GM23338 (cell line): ENCODE measurements at regions not wholly inside any gene's neighbourhood (a gene's known extent, or its start where the extent isn't known, plus 50 kb on each side); places are given as distances from the start of the nearest gene placed in this dataset.
"Not testable (repeated sequence)": the region's sequence is repeated elsewhere in the genome, so short reads cannot be mapped to it uniquely, and the experiment has no call there.

Experiments
- CTCF ChIP-seq, 2 experiments: fragments of 200-600 bp in 1 of 2; sonication (generic) in 1 of 2; conservative IDR thresholded peaks; 2 replicates each; pipeline versions ENCODE4 v1.5.1 to v1.6.1; 2016 to 2017; ENCODE audit warnings: antibody characterized with exemption in 2 of 2, low read depth in 2 of 2, mild to moderate bottlenecking in 2 of 2, moderate library complexity in 1 of 2
- EZH2phosphoT487 ChIP-seq: fragments of 200-600 bp; sonication (generic); IDR thresholded peaks from one replicate; pipeline ENCODE4 v1.8.1; 2018; ENCODE audit warnings: antibody characterized with exemption; ENCODE audit not compliant: unreplicated experiment
- ZNF331 ChIP-seq: fragments of 250-450 bp; sonication (Bioruptor Pico); IDR thresholded peaks from 2 replicates; pipeline ENCODE4 v1.5.0; 2020; ENCODE audit warnings: low read depth, mild to moderate bottlenecking, moderate library complexity

GRCh38 chr10:122771404-122771803, 71.8 kb upstream of the C10orf120 start:
- not testable (repeated sequence) for TF ChIP-seq CTCF (conservative IDR thresholded peaks at IDR 0.05; ENCODE audit: low read depth in 2 of 2); EZH2phosphoT487; ZNF331 (CRISPR knock-in tag)
